ENCODE measurements at regions not wholly inside any gene's neighbourhood (a gene's known extent, or its start where the extent isn't known, plus 50 kb on each side); places are given as distances from the start of the nearest gene placed in this dataset.

DNA sequence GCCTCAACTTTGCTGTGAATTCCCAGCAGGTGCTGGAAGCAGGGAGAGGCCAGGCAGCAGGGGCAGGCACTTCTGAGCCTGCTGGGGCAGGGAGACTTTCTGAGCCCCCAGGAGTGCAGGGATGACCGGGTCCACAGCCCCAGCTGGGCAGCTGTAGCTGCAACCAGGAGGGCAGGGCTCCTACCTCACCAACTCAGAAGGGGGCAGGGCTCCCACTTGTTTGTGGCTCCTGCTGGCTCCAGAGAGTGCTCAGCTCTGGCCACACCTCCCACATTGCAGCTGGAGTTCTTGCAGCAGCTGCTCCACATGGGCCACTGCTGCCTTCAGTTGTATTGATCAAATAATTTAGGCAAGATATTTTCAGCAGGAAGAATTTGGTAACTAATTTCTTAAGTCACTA is 812.3 kb downstream of the NSUN3 start:
- TF ChIP-seq EZH2phosphoT487 (IDR thresholded peaks at IDR 0.05; ENCODE audit: unreplicated experiment) (no peak), EZH2 (IDR thresholded peaks at IDR 0.05; ENCODE audit: low read depth, unreplicated experiment) (no peak), POLR2AphosphoS5 (IDR thresholded peaks at IDR 0.05; ENCODE audit: low read depth) (no peak)
- TF ChIP-seq, protein P1, sequence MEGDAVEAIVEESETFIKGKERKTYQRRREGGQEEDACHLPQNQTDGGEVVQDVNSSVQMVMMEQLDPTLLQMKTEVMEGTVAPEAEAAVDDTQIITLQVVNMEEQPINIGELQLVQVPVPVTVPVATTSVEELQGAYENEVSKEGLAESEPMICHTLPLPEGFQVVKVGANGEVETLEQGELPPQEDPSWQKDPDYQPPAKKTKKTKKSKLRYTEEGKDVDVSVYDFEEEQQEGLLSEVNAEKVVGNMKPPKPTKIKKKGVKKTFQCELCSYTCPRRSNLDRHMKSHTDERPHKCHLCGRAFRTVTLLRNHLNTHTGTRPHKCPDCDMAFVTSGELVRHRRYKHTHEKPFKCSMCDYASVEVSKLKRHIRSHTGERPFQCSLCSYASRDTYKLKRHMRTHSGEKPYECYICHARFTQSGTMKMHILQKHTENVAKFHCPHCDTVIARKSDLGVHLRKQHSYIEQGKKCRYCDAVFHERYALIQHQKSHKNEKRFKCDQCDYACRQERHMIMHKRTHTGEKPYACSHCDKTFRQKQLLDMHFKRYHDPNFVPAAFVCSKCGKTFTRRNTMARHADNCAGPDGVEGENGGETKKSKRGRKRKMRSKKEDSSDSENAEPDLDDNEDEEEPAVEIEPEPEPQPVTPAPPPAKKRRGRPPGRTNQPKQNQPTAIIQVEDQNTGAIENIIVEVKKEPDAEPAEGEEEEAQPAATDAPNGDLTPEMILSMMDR (conservative IDR thresholded peaks at IDR 0.05; ENCODE audit: low read depth in 2 of 2), result no peak

All from GM23338 (cell line).